OCI-M1 (cell line): ENCODE measurements at regions not wholly inside any gene's neighbourhood (a gene's known extent, or its start where the extent isn't known, plus 50 kb on each side); places are given as distances from the start of the nearest gene placed in this dataset.

ENCODE experiments used
- DNase-seq: peaks from one replicate; lab custom pipeline; 2025; lab: John Stamatoyannopoulos, UW

GRCh38 chr2:214876815-214877214, 67.3 kb upstream of the BARD1 start:
- DNase-seq = no peak

- no peak for DNase-seq
Observed at GRCh38 chr2:214874694-214875093, 65.2 kb upstream of the BARD1 start.

- peak; percentile 18 for DNase-seq
Observed at GRCh38 chr2:214865400-214865799, 55.9 kb upstream of the BARD1 start.
